Activated CD4-positive, alpha-beta T cell treated with anti-CD3 and anti-CD28 coated beads, Interleukin-2, amount 50 U/mL, for 48 hours (primary cell): ENCODE measurements at regions not wholly inside any gene's neighbourhood (a gene's known extent, or its start where the extent isn't known, plus 50 kb on each side); places are given as distances from the start of the nearest gene placed in this dataset.

ENCODE experiments used
- DNase-seq, 2 experiments: peaks; one replicate each; pipeline ENCODE4 v3.0.0-alpha.2; 2020

- DNase-seq: no peak
Measured at GRCh38 chr11:41982276-41982675, 522.8 kb upstream of the LRRC4C start.

GRCh38 chr11:41982975-41983374 is 523.5 kb upstream of the LRRC4C start:
- DNase-seq: no peak

DNA sequence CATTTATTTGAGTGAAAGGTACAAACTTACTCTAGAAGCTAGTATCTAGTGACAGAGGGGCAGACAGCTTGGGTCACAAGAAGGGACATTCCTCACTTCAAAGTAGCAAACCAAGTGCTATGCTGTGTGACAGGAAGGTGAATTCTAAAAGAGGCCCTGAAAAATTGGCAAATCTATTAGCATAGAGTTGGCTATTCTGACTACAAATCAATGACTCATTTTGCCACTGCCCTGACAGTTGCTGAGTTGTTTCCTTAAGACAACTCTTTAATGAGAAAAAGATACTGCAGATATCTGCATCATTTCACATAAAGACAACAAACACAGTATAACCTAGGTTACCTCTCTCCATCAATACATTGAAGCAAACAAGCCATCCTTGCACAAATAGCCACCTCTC is 524.0 kb upstream of the LRRC4C start:
- DNase-seq: no peak

GRCh38 chr11:41984023-41984422 is 524.6 kb upstream of the LRRC4C start:
- no peak for DNase-seq

- no peak for DNase-seq
Measured at GRCh38 chr11:41985799-41986198, 526.3 kb upstream of the LRRC4C start.

GRCh38 chr11:41988951-41989572 is 529.6 kb upstream of the LRRC4C start:
- no peak for DNase-seq

- no peak for DNase-seq
Measured at GRCh38 chr11:41989823-41990380, 530.5 kb upstream of the LRRC4C start.

DNA sequence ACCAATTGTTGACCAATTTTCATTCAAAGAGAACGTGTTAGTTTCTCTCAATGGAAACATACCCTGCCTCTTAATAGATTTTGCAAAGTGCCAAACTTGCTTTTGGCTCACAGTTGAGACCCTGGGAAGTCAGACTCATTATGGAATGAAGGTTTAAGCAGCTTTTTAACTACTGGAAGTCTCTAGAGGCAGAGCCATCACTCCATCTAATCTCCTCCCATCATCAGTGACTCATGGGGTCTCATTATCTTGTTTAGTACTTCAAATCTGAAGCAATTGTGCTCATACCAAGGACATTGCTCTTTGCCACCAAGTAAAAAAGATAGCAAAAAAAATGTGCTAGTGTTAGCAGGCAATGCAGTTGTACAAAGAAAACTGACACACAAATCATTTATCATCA is 537.1 kb upstream of the LRRC4C start:
- no peak for DNase-seq

DNA sequence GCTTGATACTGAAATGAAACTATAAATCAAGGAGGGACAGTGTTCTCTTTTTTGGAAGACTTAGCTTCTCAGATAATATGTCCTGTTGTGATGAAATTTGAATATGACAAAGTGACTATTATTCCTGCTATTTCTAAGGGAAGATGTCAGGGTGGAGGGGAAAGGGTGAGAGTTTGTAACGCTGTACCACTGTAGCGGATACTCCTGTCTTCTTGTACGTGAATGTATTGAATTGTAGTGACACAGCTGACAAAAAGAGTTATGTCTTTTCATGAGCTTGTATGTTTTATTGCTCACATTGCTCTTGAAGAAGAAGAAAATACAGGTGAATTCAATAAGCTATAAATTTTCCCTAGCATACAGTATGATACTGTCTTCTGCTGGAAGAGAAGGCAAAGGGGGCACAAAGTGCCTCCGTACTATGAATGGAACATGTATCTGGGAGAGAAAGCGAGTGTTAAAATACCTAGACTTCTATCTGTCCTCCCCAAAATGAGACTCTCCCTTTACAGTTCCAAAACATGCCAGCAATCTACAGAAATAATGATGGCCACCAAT is 538.5 kb upstream of the LRRC4C start:
- DNase-seq: no peak

DNA sequence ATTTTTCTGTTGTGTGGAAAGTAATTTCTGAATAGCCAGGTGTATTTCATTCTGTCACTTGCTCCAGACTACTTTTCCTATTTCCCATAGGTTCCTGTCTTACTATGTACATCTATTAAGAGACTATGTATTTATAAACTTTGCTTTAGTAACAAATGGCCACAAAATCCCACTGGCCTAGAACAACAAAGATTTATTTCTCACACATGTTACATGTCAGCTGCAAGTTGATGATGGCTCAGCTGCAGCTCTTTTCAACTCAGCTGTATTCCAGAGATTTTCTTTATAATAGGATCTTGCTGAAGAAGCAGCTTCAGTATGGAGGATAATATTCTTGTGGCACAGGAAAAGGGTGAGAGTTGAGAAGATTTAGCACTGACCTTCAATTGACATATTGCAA is 539.6 kb upstream of the LRRC4C start:
- DNase-seq: no peak

DNA sequence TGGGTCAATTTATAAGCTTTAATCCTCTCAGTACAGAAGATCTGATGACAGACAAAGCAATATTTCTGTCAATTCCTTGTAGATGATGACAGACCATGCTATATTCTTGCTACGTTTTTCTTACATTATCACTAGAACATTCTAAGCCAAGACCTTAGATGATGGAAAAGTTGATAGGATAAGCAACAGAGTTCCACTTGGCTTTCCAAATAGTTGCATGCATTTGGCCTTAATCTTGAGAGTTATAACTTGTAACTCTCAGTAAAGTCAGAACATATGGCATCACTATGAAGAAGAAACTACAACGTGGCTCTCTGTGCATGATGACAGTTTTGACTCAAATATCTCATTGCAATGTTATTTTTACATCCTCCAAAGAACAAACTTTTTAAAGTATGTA is 544.3 kb upstream of the LRRC4C start:
- DNase-seq: no peak

DNA sequence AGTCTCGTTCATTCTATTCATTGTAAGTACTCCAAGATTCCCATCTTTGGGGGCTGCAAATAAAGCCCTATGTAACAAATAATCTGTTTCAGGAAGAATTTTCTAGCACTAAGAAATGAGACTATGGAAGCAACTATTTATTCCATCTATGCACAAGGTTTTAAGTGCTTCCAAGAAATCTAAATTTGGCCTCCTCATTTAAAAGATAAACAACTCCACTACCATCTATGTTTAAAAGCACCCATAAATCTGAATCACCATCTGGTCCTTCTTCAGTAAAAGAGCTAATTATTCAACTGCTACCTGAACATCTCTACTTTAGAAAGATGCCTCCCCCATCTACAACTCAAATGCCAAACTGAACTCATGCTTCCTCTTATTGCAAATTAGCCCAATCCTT is 547.3 kb upstream of the LRRC4C start:
- no peak for DNase-seq

DNA sequence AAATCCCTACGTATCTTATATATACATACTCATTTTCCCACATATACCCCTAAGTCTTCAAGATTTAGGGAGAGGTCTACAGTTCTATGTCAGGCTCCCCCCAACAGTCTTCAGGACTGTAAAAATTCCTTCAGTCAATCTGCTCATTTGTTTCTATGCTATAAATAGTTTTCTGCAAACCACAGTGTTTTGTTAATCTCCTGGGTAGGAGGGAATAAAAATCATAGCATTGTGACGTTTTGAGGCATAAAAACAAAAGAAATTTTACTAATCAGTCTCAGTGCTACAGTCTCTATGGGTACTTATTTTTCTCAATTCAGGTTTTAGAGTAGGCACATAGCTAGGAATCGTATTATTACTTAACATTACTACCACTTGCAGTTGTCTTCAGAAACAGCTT is 552.8 kb upstream of the LRRC4C start:
- no peak for DNase-seq

- DNase-seq: no peak
Measured at GRCh38 chr11:42013656-42014201, 554.3 kb upstream of the LRRC4C start.

- DNase-seq: no peak
Measured at GRCh38 chr11:42021911-42022310, 562.5 kb upstream of the LRRC4C start.

- no peak for DNase-seq
Measured at GRCh38 chr11:42023267-42023666, 563.8 kb upstream of the LRRC4C start.

- no peak for DNase-seq
Measured at GRCh38 chr11:42025121-42025803, 565.8 kb upstream of the LRRC4C start.

- DNase-seq: no peak
Measured at GRCh38 chr11:42034826-42035225, 575.4 kb upstream of the LRRC4C start.

- DNase-seq: no peak
Measured at GRCh38 chr11:42036201-42036600, 576.7 kb upstream of the LRRC4C start.

- DNase-seq: no peak
Measured at GRCh38 chr11:42043312-42043711, 583.9 kb upstream of the LRRC4C start.

DNA sequence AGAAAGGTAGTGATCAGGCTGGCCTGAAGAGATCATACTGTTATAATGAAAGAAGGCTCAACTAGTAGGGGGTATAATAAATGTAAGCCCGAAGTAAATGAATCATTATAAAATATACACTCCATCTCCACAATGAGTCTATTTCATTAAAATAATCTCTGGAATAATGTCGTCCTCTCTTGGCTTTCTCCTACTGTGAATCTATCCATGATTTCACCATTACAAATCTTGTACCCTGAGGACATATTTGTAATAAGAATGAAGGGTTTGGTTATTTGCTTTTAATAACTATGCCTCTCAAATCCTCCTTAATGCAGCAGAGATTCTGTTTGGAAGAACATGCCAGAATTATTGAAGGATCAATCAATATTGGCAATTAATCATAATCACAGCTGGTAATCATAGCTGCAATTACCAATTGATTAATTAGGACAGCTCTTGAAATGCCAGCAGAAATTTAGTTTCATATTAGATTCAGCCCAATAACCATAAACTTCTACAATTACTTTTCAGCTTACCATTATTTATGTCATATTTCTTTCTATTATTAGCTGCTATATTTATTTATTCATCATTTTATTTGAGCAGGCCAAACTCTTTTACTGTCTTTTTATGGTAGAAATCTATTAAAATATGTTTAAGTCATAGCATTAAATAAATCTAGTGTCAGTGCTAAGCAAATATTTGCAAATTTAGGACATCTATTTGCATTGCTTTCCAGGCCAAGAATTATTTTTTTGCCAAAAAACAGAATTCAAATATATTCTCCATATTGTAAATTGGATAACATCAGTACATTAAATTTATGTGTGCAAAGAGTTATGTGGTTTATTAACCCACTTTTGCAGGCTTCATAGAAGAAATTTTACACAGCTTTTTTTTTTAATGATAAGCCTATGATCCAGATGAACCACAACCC is 588.4 kb upstream of the LRRC4C start:
- no peak for DNase-seq

DNA sequence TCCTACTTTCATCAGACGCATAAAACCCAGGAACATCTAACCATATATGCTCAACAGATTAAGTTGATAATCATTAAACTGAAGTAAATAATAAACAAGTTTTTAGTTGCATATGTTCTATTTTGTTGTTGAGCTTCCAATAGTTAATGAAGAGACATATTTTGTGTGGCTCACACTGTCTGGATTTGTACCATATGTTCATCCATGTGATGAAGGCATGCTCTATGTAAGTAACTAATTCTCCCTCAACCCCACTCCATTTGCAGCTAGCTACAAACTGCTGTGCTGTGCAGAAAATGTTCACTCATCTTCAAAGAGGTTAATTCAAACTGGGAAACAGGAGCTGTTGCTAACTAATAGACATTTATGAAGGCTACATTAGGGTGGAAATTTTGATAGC is 589.7 kb upstream of the LRRC4C start:
- no peak for DNase-seq

- DNase-seq: no peak
Measured at GRCh38 chr11:42049650-42050049, 590.2 kb upstream of the LRRC4C start.
